Prostate gland (tissue), 2 donors: ENCODE measurements at regions not wholly inside any gene's neighbourhood (a gene's known extent, or its start where the extent isn't known, plus 50 kb on each side); places are given as distances from the start of the nearest gene placed in this dataset.
"Not testable (repeated sequence)": the region's sequence is repeated elsewhere in the genome, so short reads cannot be mapped to it uniquely, and the experiment has no call there.

ENCODE experiments used
- DNase-seq: peaks from one replicate; pipeline ENCODE4 v3.0.0-alpha.2; 2019; ENCODE audit warnings: low spot score
- H3K27ac ChIP-seq, 2 donors: fragments of 200-600 bp; sonication (generic); 2 replicates each; pipeline ENCODE4 v1.5.1; 2017 to 2019
- H3K27me3 ChIP-seq: fragments of 200-600 bp; sonication (generic); replicated peaks from 2 replicates; pipeline ENCODE4 v1.5.1; 2019; ENCODE audit not compliant: insufficient read depth
- H3K36me3 ChIP-seq, 2 donors: fragments of 200-600 bp; sonication (generic); 1 replicate in 1 of 2; 2 replicates in 1 of 2; pipeline versions ENCODE4 v1.5.1 to v1.8.1; 2017 to 2019
- H3K4me1 ChIP-seq: fragments of 200-600 bp; sonication (generic); replicated peaks from 2 replicates; pipeline ENCODE4 v1.5.1; 2019
- H3K4me3 ChIP-seq, 2 donors: fragments of 200-600 bp; sonication (generic); 2 replicates each; pipeline ENCODE4 v1.5.1; 2017 to 2019
- H3K9me3 ChIP-seq: fragments of 200-600 bp; sonication (generic); 2 replicates; pipeline ENCODE4 v1.5.1; 2017
- POLR2A ChIP-seq: fragments of 450-650 bp; IDR thresholded peaks from one replicate; pipeline ENCODE4 v1.6.1; 2016; ENCODE audit warnings: antibody characterized with exemption, mild to moderate bottlenecking
- POLR2AphosphoS5 ChIP-seq: sonication (generic); formaldehyde crosslinking; IDR thresholded peaks from one replicate; pipeline ENCODE4 v1.6.1; 2017; ENCODE audit warnings: antibody characterized with exemption
- WGBS: methylation state at CpG from one replicate; pipeline ENCODE4 v1.1.5; 2018; 5-methylcytosine and 5-hydroxymethylcytosine counted together
- intact Hi-C: fragments of 100-400 bp; cut with DNase I; formaldehyde crosslinking; loops from one replicate; pipeline ENCODE4 v1.14.2; 2022
- TF ChIP-seq, protein P1 (sequence below), 4 experiments: fragments of 200-600 bp in 2 of 4; fragments of 450-650 bp in 2 of 4; sonication (generic) in 2 of 4; IDR thresholded peaks; 1 replicate in 3 of 4; 2 replicates in 1 of 4; pipeline ENCODE4 v1.5.1; 2016 to 2019; ENCODE audit warnings: antibody characterized with exemption in 4 of 4, mild to moderate bottlenecking in 2 of 4, moderate library complexity in 2 of 4

DNA sequence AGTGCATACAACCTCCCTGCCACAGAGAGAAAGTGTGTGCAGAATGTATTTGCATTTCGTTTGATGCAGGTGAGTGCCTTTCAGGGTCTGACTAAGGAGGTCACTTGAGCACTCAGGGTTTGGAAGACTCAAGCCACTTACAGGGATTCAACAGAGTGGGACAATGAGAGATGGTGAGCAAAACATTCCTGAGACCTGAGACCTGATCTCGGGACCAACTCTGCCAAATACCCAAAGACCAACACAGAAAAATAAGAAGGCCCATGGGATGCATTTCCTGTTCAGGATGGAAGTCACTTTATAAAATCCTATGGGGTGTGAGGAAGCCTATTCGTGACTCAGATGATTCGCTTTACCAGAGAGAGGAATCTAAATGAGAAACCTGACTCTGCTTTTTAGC lies 65.2 kb upstream of the LARGE1 start:
- 87% methylated on average over 4 of the region's 4 CpGs for WGBS
- H3K4me3 ChIP-seq: no peak overlapping the region
- no peak overlapping the region for H3K27ac ChIP-seq
- no peaks in the 10 kb centered on the region for H3K27me3 ChIP-seq
- no peaks in the 10 kb centered on the region for H3K4me1 ChIP-seq
- intact Hi-C loops: no loop called here
- no peaks in the 10 kb centered on the region for H3K36me3 ChIP-seq
- no peaks in the 10 kb centered on the region for H3K9me3 ChIP-seq
- TF ChIP-seq, protein P1, sequence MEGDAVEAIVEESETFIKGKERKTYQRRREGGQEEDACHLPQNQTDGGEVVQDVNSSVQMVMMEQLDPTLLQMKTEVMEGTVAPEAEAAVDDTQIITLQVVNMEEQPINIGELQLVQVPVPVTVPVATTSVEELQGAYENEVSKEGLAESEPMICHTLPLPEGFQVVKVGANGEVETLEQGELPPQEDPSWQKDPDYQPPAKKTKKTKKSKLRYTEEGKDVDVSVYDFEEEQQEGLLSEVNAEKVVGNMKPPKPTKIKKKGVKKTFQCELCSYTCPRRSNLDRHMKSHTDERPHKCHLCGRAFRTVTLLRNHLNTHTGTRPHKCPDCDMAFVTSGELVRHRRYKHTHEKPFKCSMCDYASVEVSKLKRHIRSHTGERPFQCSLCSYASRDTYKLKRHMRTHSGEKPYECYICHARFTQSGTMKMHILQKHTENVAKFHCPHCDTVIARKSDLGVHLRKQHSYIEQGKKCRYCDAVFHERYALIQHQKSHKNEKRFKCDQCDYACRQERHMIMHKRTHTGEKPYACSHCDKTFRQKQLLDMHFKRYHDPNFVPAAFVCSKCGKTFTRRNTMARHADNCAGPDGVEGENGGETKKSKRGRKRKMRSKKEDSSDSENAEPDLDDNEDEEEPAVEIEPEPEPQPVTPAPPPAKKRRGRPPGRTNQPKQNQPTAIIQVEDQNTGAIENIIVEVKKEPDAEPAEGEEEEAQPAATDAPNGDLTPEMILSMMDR (IDR thresholded peaks at IDR 0.05): no peak
- TF ChIP-seq POLR2AphosphoS5 (no peak), POLR2A (no peak)
- no peak for DNase-seq

DNA sequence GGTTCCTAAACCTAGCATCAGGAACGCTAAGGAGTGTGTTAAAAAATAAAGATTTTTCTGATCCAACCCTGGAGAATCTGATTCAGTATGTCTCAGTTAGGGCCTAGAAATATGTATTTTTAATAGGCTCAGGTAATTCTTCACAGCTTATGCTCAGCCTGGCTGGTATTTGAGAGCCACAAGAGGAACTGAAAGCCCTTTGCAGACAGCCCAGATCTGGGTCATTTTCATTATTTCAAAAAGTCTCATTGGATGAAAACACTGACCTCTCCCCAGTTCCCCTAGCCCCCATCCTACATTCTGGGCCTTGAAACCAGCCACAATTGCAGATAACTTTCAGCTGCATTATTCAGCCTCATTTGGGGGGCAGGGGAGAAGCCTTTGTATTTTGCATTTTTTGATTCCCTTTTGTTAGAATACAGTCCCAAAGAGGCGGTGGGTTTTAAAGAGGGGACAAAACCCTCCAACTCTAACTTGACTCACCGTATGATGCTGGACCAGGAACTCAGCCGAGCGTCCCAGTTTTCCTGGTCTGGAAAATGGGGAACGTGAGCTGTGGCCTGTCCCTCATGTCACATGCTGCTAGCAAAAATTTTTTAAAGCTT lies 66.0 kb upstream of the LARGE1 start:
- Histone ChIP-seq H3K4me3 (no peak overlapping the region), H3K4me1 (no peaks in the 10 kb centered on the region), H3K9me3 (no peaks in the 10 kb centered on the region), H3K27ac (no peak overlapping the region), H3K27me3 (peaks cover 2% of the 10 kb centered on the region), H3K36me3 (no peaks in the 10 kb centered on the region)
- WGBS: 84% methylated on average over 6 of the region's 6 CpGs
- no peak for DNase-seq
- intact Hi-C loops: no loop called here
- TF ChIP-seq POLR2AphosphoS5 (no peak), POLR2A (no peak)
- TF ChIP-seq, protein P1 (IDR thresholded peaks at IDR 0.05): no peak

DNA sequence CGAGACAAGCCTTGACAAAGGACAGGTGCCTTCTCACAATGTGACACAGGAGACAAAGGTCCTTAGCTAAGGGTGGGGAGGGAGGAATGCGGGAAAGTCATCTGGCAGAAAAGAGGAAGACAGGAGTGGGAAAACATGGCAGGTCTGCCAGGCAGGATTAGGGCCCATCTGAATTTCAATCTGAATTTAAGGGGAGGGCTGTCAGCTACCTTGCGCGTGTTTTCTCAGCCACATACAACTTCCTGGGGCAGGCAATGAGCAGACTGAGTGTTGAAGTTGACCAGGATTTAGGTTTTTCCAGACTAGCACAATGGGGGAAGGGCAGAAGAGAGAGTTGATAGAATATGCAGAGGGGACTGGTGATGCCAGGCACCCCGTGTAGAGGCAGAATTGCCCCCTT lies 66.7 kb upstream of the LARGE1 start:
- no peaks in the 10 kb centered on the region for H3K4me1 ChIP-seq
- WGBS: 42% methylated on average over 5 of the region's 5 CpGs
- DNase-seq: no peak
- H3K36me3 ChIP-seq: no peaks in the 10 kb centered on the region
- H3K27me3 ChIP-seq: peaks cover 3% of the 10 kb centered on the region
- H3K9me3 ChIP-seq: no peaks in the 10 kb centered on the region
- TF ChIP-seq POLR2AphosphoS5 (no peak), POLR2A (no peak)
- TF ChIP-seq, protein P1 (IDR thresholded peaks at IDR 0.05): no peak
- no peak overlapping the region for H3K4me3 ChIP-seq
- intact Hi-C loops: no loop called here
- no peak overlapping the region for H3K27ac ChIP-seq

DNA sequence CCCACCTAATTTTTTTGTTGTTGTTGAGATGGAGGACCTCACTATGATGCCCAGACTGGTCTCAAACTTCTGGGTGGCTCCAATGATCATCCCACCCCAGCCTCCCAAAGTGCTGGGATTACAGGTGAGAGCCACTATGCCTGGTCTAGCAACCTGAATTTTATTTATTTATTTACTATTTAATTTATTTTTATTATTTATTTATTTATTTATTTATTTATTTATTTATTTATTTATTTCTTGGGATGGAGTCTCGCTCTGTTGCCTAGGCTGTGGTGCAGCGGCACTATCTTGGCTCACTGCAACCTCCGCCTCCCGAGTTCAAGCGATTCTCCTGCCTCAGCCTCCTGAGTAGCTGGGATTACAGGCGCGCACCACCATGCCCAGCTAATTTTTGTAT lies 69.0 kb upstream of the LARGE1 start:
- H3K9me3 ChIP-seq, H3K27me3 ChIP-seq, H3K4me1 ChIP-seq, H3K27ac ChIP-seq, intact Hi-C loops, H3K36me3 ChIP-seq, DNase-seq, H3K4me3 ChIP-seq: not testable (repeated sequence)
- WGBS: 99% methylated on average over 7 of the region's 7 CpGs

DNA sequence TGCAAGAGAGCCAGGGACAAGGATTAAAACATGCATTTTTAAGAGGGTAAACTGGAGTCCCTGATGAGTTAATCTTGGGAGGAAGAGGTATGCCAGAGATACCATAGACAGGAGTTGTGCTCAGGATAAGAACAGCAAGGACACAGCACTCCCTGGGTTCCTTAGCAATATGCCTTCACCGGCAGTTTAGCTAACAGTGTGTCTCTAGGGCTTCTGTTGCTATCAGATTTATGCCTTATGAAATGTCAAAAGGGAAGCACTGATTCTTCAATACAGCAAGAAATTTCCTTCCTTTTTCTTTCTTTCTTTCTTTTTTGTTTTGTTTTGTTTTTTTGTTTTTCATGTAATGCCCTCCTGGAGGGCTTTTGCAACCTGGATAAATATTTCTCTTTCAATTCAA lies 71.3 kb upstream of the LARGE1 start:
- no peaks in the 10 kb centered on the region for H3K4me1 ChIP-seq
- no peaks in the 10 kb centered on the region for H3K36me3 ChIP-seq
- DNase-seq: no peak
- no peaks in the 10 kb centered on the region for H3K9me3 ChIP-seq
- intact Hi-C loops: no loop called here
- no peak overlapping the region for H3K27ac ChIP-seq
- 40% methylated on average over 1 of the region's 1 CpG for WGBS
- peaks cover 3% of the 10 kb centered on the region for H3K27me3 ChIP-seq
- TF ChIP-seq, protein P1 (IDR thresholded peaks at IDR 0.05): no peak
- TF ChIP-seq POLR2A (no peak), POLR2AphosphoS5 (no peak)
- H3K4me3 ChIP-seq: no peak overlapping the region
